Activated CD8-positive, alpha-beta memory T cell treated with anti-CD3 and anti-CD28 coated beads, Interleukin-2, amount 50 U/mL, for 1 hour (primary cell): ENCODE measurements at regions not wholly inside any gene's neighbourhood (a gene's known extent, or its start where the extent isn't known, plus 50 kb on each side); places are given as distances from the start of the nearest gene placed in this dataset.
"Not testable (repeated sequence)": the region's sequence is repeated elsewhere in the genome, so short reads cannot be mapped to it uniquely, and the experiment has no call there.

Experiments
- DNase-seq: peaks from one replicate; pipeline ENCODE4 v3.0.0-alpha.2; 2020; ENCODE audit errors: extremely low read depth

- DNase-seq, result no peak
Observed at GRCh38 chr10:4440260-4440659, 385.7 kb upstream of the AKR1E2 start.

- no peak for DNase-seq
Observed at GRCh38 chr10:4437791-4438190, 388.2 kb upstream of the AKR1E2 start.

GRCh38 chr10:4437061-4437460 is 388.9 kb upstream of the AKR1E2 start:
- DNase-seq, result no peak

GRCh38 chr10:4436103-4436502 is 389.9 kb upstream of the AKR1E2 start:
- DNase-seq, result no peak

- no peak for DNase-seq
Observed at GRCh38 chr10:4434516-4435071, 391.4 kb upstream of the AKR1E2 start.

GRCh38 chr10:4434105-4434504 is 391.9 kb upstream of the AKR1E2 start:
- DNase-seq, result no peak

GRCh38 chr10:4431114-4431863 is 394.7 kb upstream of the AKR1E2 start:
- no peak for DNase-seq

- no peak for DNase-seq
Observed at GRCh38 chr10:4429571-4429970, 396.4 kb upstream of the AKR1E2 start.

- no peak for DNase-seq
Observed at GRCh38 chr10:4427532-4427931, 398.5 kb upstream of the AKR1E2 start.

- DNase-seq, result no peak
Observed at GRCh38 chr10:4426866-4427265, 399.1 kb upstream of the AKR1E2 start.

GRCh38 chr10:4409319-4409718 is 416.7 kb upstream of the AKR1E2 start:
- DNase-seq, result no peak

GRCh38 chr10:4407783-4408182 is 418.2 kb upstream of the AKR1E2 start:
- DNase-seq, result no peak

GRCh38 chr10:4405828-4406227 is 420.2 kb upstream of the AKR1E2 start:
- DNase-seq, result no peak

GRCh38 chr10:4403638-4404252 is 422.3 kb upstream of the AKR1E2 start:
- DNase-seq, result no peak

GRCh38 chr10:4401080-4401479 is 424.9 kb upstream of the AKR1E2 start:
- DNase-seq, result not testable (repeated sequence)

GRCh38 chr10:4399556-4399955 is 426.5 kb upstream of the AKR1E2 start:
- DNase-seq, result no peak

- no peak for DNase-seq
Observed at GRCh38 chr10:4398602-4399001, 427.4 kb upstream of the AKR1E2 start.

- no peak for DNase-seq
Observed at GRCh38 chr10:4397337-4397736, 428.7 kb upstream of the AKR1E2 start.

GRCh38 chr10:4396401-4397283 is 429.4 kb upstream of the AKR1E2 start:
- DNase-seq, result no peak

- no peak for DNase-seq
Observed at GRCh38 chr10:4395731-4396130, 430.3 kb upstream of the AKR1E2 start.

- DNase-seq, result not testable (repeated sequence)
Observed at GRCh38 chr10:4394455-4394854, 431.6 kb upstream of the AKR1E2 start.

GRCh38 chr10:4391683-4392082 is 434.3 kb upstream of the AKR1E2 start:
- DNase-seq, result no peak
